22Rv1 (cell line): ENCODE measurements at regions not wholly inside any gene's neighbourhood (a gene's known extent, or its start where the extent isn't known, plus 50 kb on each side); places are given as distances from the start of the nearest gene placed in this dataset.

Experiments
- H3K27ac ChIP-seq: fragments of 450-650 bp; 2 replicates; pipeline ENCODE4 v1.5.1; 2017
- CTCF ChIP-seq: fragments of 450-650 bp; IDR thresholded peaks from 2 replicates; pipeline ENCODE4 v1.5.1; 2017; ENCODE audit warnings: mild to moderate bottlenecking
- ZFX ChIP-seq: fragments of 450-650 bp; IDR thresholded peaks from 2 replicates; pipeline ENCODE4 v1.6.1; 2017; ENCODE audit warnings: antibody characterized with exemption, borderline replicate concordance

DNA sequence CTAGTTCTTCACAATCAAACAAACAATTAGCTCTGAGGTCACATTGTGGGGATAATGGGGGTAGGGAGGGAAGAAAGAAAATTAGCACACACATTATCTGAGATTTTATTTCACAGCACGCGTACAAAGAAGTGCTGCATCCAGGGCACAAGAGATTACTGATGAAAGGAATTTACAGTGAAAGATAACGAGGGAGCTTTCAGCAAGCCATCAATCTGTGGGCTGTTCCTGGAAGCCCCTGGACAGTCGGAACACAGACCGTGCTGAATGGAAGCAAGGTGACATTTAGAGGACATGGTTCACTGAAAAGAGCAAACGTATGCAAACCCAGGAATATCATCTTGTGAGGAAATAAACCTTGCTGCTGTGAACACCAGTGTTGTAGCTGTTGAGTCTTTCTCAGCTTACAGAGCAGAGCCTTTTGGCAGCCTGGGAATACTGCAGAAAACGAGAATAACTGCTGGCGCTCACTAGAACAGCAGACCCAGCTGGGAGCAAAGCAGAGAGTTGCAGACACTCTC, 63.2 kb downstream of the SCG2 start:
- no peak for TF ChIP-seq ZFX
- no peak for TF ChIP-seq CTCF
- no peak overlapping the region for H3K27ac ChIP-seq

- H3K27ac ChIP-seq = no peak overlapping the region
- no peak for TF ChIP-seq CTCF
- TF ChIP-seq ZFX = no peak
Observed at GRCh38 chr2:223541546-223541945, 60.6 kb downstream of the SCG2 start.

DNA sequence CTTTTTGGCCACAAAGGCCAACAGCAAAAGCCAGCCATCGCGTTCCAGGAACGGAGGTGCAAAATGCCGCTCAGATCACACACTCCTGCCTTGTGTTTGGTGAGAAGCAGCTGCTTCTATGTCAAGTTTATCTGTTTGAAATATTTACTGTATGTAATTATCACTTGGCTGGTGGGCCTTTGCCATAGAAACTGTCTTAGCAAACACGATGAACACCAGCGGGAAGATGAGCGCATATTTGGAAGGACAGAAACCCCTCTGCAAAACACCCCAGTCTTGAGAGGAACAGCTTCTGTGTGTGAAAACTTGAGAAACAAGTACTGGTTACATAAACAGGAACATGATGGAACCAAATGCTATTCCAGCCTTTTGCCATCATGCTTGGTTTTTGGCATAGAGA, 59.7 kb downstream of the SCG2 start:
- no peak overlapping the region for H3K27ac ChIP-seq
- TF ChIP-seq CTCF = no peak
- TF ChIP-seq ZFX = no peak

DNA sequence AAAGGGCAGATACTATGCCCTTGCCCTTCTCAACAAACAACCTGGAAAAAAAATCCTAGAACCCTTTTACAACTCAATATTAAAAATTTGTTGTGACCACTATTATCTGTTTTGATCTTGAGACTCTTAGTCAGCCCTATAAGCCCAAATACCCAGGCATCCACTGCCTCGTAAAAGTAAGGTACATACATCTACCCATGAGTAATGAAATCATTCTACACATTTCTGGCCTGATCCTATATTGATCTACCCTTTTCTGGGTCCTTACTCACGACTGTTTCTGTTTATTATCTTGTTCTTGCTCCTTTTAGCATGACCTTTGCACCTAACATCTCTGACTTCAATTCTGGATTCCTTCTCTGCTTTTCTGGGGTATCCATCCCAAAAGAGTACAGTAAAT, 56.8 kb downstream of the SCG2 start:
- TF ChIP-seq ZFX = no peak
- TF ChIP-seq CTCF = no peak
- no peak overlapping the region for H3K27ac ChIP-seq

- no peak overlapping the region for H3K27ac ChIP-seq
- TF ChIP-seq ZFX = no peak
- TF ChIP-seq CTCF = no peak
Observed at GRCh38 chr2:223545830-223546229, 56.3 kb downstream of the SCG2 start.
